Fibroblast of pulmonary artery (primary cell): ENCODE measurements at regions not wholly inside any gene's neighbourhood (a gene's known extent, or its start where the extent isn't known, plus 50 kb on each side); places are given as distances from the start of the nearest gene placed in this dataset.

Experiments
- DNase-seq: peaks from one replicate; pipeline ENCODE4 v3.0.0-alpha.2; 2010; ENCODE audit warnings: low read depth
- H3K4me3 ChIP-seq: replicated peaks from 2 replicates; pipeline ENCODE4 v1.5.1; 2011; ENCODE audit warnings: low read depth, mild to moderate bottlenecking, control low read depth, low read length, moderate library complexity
- TF ChIP-seq, protein P1 (sequence below): IDR thresholded peaks from 2 replicates; pipeline ENCODE4 v1.5.1; 2011; ENCODE audit warnings: mild to moderate bottlenecking, control low read depth, low read length, inconsistent platforms; ENCODE audit errors: missing control alignments

DNA sequence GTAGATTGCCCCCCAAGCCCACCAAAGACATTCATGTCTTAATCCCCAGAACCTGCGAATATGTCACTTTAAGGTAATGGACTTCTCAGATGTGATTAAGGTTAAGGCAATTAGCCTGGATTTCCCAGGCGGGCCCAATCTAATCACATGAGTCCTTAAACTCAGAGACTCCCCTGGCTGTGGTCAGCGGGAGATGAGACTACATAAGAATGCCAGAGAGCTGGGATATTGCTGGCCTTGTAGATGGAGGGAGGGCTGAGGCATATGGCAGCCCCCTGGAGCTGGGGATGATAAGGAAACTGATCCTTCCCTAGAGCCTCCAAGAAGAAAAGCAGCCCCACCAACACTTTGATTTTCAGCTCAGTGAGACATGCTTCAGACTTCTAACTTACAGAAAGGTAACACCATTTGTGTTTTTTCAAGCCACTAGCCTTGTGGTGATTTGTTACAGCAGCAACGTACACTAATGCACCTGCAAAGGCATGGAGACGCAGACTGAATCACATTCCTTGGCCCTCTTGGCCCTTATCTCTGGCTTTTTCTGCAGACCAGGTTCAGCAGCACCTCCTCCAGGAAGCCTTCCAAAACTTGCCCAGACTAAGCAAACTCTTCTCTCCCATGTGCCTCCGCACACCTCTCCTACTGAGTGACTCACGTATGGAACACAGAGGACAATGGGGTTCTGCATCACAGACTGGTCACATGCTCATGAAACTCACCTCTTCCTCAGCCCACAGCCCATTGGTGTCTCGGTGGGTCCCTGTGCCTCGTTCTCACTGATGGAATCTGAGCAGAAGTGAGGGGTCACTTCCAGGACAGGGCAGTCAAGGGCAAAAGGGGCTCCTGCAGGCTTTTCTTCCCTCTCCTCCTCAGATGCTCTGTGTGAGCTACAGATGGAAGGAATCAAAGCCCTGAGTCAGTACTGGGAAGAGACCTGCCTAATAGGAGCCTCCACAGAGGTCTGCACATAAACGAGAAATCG, 86.3 kb upstream of the HMGXB4 start:
- no peak overlapping the region for H3K4me3 ChIP-seq
- DNase-seq = no peak
- TF ChIP-seq, protein P1, sequence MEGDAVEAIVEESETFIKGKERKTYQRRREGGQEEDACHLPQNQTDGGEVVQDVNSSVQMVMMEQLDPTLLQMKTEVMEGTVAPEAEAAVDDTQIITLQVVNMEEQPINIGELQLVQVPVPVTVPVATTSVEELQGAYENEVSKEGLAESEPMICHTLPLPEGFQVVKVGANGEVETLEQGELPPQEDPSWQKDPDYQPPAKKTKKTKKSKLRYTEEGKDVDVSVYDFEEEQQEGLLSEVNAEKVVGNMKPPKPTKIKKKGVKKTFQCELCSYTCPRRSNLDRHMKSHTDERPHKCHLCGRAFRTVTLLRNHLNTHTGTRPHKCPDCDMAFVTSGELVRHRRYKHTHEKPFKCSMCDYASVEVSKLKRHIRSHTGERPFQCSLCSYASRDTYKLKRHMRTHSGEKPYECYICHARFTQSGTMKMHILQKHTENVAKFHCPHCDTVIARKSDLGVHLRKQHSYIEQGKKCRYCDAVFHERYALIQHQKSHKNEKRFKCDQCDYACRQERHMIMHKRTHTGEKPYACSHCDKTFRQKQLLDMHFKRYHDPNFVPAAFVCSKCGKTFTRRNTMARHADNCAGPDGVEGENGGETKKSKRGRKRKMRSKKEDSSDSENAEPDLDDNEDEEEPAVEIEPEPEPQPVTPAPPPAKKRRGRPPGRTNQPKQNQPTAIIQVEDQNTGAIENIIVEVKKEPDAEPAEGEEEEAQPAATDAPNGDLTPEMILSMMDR = no peak

DNA sequence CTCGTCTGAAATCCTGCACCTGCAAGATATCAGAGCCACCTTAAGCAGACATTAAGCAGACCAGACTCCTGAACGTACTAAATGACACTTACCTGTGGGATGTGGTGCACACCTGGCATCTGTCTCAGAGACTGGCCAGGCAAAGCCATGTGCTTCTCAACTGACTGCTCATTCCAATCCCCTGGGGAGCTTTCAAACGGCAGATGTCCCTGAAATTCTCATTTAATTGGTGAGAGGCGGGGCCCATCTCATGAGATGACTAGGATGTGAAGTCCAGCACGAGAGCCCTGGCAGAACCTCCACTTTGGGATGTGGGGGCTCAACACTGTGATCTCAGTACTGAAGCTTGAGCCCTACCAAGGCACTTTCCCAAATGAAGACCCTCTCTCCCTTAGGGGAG, 84.9 kb upstream of the HMGXB4 start:
- no peak for DNase-seq
- no peak overlapping the region for H3K4me3 ChIP-seq
- TF ChIP-seq, protein P1 = no peak

DNA sequence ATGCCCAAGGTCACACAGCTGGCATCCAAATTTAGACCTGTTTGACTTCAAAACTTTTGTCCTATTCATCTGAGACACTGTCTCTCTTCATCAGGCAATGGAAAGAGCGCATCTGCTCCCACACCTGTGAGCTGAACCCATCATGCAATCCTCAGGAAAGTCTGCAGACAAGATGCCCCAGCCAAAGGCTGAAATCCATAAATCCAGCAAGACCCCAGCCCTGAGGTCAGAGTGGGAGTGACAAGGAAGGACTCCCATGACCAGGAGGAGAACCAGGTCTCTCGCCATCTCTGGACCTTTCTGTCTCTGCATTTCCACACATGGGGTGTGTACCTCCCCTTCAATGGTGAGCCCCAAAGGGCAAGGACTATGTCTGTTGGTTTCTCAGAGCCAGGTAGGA, 83.6 kb upstream of the HMGXB4 start:
- no peak for DNase-seq
- H3K4me3 ChIP-seq = no peak overlapping the region
- TF ChIP-seq, protein P1 = no peak

DNA sequence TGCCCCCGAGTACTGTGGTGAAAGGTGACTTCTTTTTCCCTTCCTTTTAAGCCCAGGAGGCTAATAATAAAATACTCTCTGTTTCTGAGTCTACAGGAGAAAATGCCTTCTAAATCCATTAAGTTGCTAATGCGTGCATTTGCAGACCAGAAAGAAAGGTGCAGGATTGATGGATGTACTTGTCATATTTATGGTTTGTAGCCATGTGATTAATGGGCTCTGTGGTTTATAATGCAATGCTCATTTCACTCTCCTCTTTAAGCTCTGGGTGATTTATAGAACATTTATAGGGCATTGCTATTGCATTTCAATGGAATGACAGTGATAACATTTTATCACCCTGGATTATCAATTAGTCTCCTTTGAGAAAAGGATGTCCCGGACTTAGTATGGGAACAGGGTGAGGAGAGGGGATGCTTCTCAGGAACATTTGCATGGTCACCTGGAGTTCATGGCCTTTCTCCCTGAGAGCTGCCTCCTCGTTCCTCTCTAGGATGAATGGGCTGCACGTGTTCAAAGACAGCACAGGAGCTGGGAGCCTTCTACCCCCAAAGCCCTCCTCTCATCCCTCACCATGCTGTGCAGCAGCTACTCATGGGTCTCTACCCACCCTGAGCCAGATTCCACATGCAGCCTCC, 82.8 kb upstream of the HMGXB4 start:
- TF ChIP-seq, protein P1 = no peak
- DNase-seq = no peak
- H3K4me3 ChIP-seq = no peak overlapping the region

DNA sequence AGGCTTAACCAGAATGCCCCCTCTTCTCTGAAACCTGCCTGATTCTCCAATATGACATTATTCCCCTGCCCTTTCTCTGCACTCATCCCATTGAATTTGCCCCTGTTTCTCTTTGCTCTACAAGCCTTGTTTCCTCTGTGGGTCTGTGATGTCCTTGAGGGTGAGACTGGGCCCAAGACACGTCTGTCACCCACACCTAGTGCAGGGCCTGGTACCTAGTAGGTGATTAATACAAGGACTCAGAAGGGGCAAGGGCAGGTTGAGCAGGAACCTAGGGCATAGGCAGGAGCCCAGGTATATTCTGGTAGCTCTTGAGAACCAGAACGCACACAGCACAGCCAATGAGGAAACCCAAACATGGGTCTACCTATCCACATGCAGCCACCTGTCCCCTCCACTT, 81.9 kb upstream of the HMGXB4 start:
- no peak overlapping the region for H3K4me3 ChIP-seq
- DNase-seq = no peak
- TF ChIP-seq, protein P1 = no peak

DNA sequence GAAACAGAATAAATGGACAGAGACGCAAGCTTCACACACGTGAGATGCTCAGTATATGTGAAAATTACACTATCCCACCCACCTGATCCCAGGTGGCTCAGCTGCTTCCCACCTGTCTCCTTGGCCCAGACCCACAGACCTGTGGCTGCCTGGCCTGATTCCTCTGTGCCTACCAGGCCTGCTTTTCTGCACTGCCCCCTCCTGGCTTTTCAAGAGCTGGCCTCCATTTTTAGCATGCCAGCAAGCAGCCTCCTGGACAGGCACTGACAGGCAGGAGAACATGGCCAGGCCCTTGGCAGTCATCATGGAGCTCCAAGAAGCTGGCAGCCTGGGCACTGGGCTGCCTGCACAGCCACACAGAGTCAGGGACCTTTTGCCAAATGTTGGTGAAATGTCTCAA, 79.5 kb upstream of the HMGXB4 start:
- no peak for DNase-seq
- no peak overlapping the region for H3K4me3 ChIP-seq
- TF ChIP-seq, protein P1 = no peak
